Peyer's patch (tissue), 4 donors: ENCODE measurements at regions not wholly inside any gene's neighbourhood (a gene's known extent, or its start where the extent isn't known, plus 50 kb on each side); places are given as distances from the start of the nearest gene placed in this dataset.

ENCODE experiments used
- POLR2A ChIP-seq, 2 donors: fragments of 450-650 bp; IDR thresholded peaks; one replicate each; pipeline ENCODE4 v1.5.1; 2017; ENCODE audit warnings: antibody characterized with exemption in 2 of 2, mild to moderate bottlenecking in 2 of 2, moderate library complexity in 2 of 2
- TF ChIP-seq, protein P1 (sequence below), 6 experiments: fragments of 450-650 bp in 4 of 6; fragments of 200-600 bp in 2 of 6; sonication (generic) in 1 of 6; IDR thresholded peaks; one replicate each; pipeline ENCODE4 v1.5.1; 2017 to 2019; ENCODE audit warnings: antibody characterized with exemption in 6 of 6, mild to moderate bottlenecking in 3 of 6, moderate library complexity in 1 of 6

DNA sequence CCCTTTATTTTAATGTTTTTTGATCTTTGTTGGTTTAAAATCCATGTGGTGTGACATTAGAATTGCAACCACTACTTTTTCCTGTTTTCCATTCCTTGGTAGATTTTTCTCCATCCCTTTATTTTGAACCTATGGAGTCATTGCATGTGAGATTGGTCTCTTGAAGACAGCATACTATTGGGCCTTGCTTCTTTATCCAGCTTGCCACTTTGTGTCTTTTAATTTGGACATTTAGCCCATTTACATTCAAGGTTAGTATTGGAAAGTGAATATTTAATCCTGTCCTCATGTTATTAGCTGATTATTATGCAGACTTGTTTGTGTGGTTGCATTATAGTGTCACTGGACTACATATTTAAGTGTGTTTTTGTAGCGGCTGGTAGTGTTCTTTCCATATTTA is 782.9 kb downstream of the SLC4A3 start:
- TF ChIP-seq, protein P1, sequence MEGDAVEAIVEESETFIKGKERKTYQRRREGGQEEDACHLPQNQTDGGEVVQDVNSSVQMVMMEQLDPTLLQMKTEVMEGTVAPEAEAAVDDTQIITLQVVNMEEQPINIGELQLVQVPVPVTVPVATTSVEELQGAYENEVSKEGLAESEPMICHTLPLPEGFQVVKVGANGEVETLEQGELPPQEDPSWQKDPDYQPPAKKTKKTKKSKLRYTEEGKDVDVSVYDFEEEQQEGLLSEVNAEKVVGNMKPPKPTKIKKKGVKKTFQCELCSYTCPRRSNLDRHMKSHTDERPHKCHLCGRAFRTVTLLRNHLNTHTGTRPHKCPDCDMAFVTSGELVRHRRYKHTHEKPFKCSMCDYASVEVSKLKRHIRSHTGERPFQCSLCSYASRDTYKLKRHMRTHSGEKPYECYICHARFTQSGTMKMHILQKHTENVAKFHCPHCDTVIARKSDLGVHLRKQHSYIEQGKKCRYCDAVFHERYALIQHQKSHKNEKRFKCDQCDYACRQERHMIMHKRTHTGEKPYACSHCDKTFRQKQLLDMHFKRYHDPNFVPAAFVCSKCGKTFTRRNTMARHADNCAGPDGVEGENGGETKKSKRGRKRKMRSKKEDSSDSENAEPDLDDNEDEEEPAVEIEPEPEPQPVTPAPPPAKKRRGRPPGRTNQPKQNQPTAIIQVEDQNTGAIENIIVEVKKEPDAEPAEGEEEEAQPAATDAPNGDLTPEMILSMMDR (IDR thresholded peaks at IDR 0.05), result no peak
- no peak for TF ChIP-seq POLR2A (IDR thresholded peaks at IDR 0.05)
